Brain microvascular endothelial cell (primary cell): ENCODE measurements at regions not wholly inside any gene's neighbourhood (a gene's known extent, or its start where the extent isn't known, plus 50 kb on each side); places are given as distances from the start of the nearest gene placed in this dataset.
"Not testable (repeated sequence)": the region's sequence is repeated elsewhere in the genome, so short reads cannot be mapped to it uniquely, and the experiment has no call there.

ENCODE experiments used
- DNase-seq: peaks from one replicate; pipeline ENCODE4 v3.0.0-alpha.2; 2020
- H3K27ac ChIP-seq: fragments of 250-450 bp; sonication (Bioruptor Pico); 2 replicates; pipeline ENCODE4 v1.5.1; 2020; ENCODE audit warnings: mild to moderate bottlenecking, moderate library complexity
- H3K27me3 ChIP-seq: fragments of 250-450 bp; sonication (Bioruptor Pico); replicated peaks from 2 replicates; pipeline ENCODE4 v1.5.1; 2020; ENCODE audit warnings: mild to moderate bottlenecking
- H3K36me3 ChIP-seq: fragments of 250-450 bp; sonication (Bioruptor Pico); replicated peaks from 2 replicates; pipeline ENCODE4 v1.5.1; 2020; ENCODE audit warnings: mild to moderate bottlenecking
- H3K4me3 ChIP-seq: 2 replicates; pipeline ENCODE4 v1.5.1; 2011; ENCODE audit warnings: low read depth, mild to moderate bottlenecking, control low read depth, low read length, moderate library complexity
- CTCF ChIP-seq: IDR thresholded peaks from 2 replicates; pipeline ENCODE4 v1.5.1; 2011; ENCODE audit warnings: low read depth, mild to moderate bottlenecking, moderate library complexity, low read length, control low read depth, inconsistent platforms; ENCODE audit errors: missing control alignments
- in situ Hi-C: cut with HindIII; loops from 2 replicates; pipeline ENCODE4 v1.10.0; 2017; ENCODE audit warnings: low sequenced_read_pairs, low pct_ligation_motif_present

GRCh38 chr3:78255403-78255802, 1215.5 kb downstream of the ROBO2 start:
- peak; percentile 63 for DNase-seq
- H3K27ac ChIP-seq: peak overlapping the region; percentile 51
- in situ Hi-C loops: no loop called here
- TF ChIP-seq CTCF: no peak
- no peaks in the 10 kb centered on the region for H3K36me3 ChIP-seq
- no peak overlapping the region for H3K4me3 ChIP-seq
- H3K27me3 ChIP-seq: no peaks in the 10 kb centered on the region

- peak overlapping the region; percentile 21 for H3K27ac ChIP-seq
- H3K27me3 ChIP-seq: no peaks in the 10 kb centered on the region
- no peak overlapping the region for H3K4me3 ChIP-seq
- DNase-seq: no peak
- in situ Hi-C loops: no loop called here
- TF ChIP-seq CTCF: no peak
- no peaks in the 10 kb centered on the region for H3K36me3 ChIP-seq
Measured at GRCh38 chr3:78256123-78256522, 1216.2 kb downstream of the ROBO2 start.

DNA sequence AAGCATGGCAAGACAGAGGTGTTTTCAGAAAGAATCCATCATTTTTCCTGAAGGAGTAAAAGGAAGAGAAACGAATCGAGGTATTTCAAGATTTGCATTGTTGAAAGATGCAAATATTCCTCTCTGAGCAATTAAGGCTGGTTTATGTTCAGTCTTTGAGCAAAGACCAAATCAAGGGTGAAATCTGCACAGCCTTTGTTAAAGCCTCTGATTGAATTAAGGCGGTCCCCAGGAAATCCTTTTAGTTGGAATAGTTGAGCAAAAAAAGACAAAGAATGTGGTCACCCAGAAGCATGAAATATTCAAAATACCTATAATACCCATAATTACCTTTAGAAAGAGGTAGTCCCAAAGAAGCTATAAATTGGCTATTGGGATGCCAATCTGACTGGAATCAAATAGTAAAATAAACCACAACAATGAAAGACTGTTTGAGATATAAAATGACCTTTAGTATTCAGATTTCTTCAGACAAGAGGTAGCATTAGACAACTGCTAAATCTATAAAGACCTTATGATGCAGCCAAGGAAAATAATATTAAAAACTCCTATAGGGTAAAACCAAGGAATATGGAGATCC, 1218.1 kb downstream of the ROBO2 start:
- Histone ChIP-seq H3K4me3 (no peak overlapping the region), H3K36me3 (no peaks in the 10 kb centered on the region), H3K27ac (peak overlapping the region; percentile 76), H3K27me3 (no peaks in the 10 kb centered on the region)
- DNase-seq: no peak
- TF ChIP-seq CTCF: no peak
- in situ Hi-C loops: no loop called here

- Histone ChIP-seq H3K36me3 (no peaks in the 10 kb centered on the region), H3K27me3 (no peaks in the 10 kb centered on the region), H3K27ac (peak overlapping the region; percentile 76), H3K4me3 (no peak overlapping the region)
- peak; percentile 76 for DNase-seq
- in situ Hi-C loops: no loop called here
- no peak for TF ChIP-seq CTCF
Measured at GRCh38 chr3:78258798-78259197, 1218.9 kb downstream of the ROBO2 start.

GRCh38 chr3:78260388-78260787, 1220.5 kb downstream of the ROBO2 start:
- TF ChIP-seq CTCF: no peak
- Histone ChIP-seq H3K27ac (no peak overlapping the region), H3K36me3 (no peaks in the 10 kb centered on the region), H3K4me3 (no peak overlapping the region), H3K27me3 (no peaks in the 10 kb centered on the region)
- in situ Hi-C loops: no loop called here
- no peak for DNase-seq

DNA sequence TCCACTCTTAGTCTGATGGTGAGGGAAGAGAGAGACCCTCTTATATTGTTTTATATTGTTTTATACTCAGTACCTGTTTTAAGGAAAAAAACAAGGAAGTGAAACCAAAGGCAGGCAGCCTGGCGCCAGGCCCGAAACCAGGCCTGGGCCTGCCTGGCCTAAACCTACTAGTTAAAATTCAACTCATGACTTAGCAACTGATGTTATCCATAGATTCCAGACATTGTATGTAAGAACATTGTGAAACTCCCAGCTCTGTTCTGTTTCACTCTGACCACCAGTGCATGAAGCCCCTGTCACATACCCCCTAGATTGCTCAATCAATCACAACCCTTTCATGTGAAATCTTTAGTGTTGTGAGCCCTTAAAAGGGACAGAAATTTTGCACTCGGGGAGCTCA, 1226.7 kb downstream of the ROBO2 start:
- in situ Hi-C loops, H3K36me3 ChIP-seq, H3K27me3 ChIP-seq, H3K4me3 ChIP-seq, H3K27ac ChIP-seq, DNase-seq: not testable (repeated sequence)
